Activated CD4-positive, alpha-beta T cell treated with anti-CD3 and anti-CD28 coated beads, Interleukin-2, amount 10 ng/mL, durations not matched to agents 7 days and 5 days (primary cell): ENCODE measurements at regions not wholly inside any gene's neighbourhood (a gene's known extent, or its start where the extent isn't known, plus 50 kb on each side); places are given as distances from the start of the nearest gene placed in this dataset.

Experiments
- CTCF ChIA-PET: fragments of 350-600 bp; sonication (Branson Sonifier 250); formaldehyde crosslinking; loops from one replicate; lab custom pipeline; 2021; ENCODE audit warnings: antibody characterized with exemption; lab: Charles Lee
- POLR2A ChIA-PET: fragments of 350-600 bp; sonication (Branson Sonifier 250); formaldehyde crosslinking; loops from one replicate; lab custom pipeline; 2021; ENCODE audit warnings: antibody characterized with exemption; lab: Charles Lee
- DNase-seq: peaks from one replicate; pipeline ENCODE4 v3.0.0-alpha.2; 2020
- H3K27ac Mint-ChIP-seq: one replicate; pipeline ENCODE4 v1.8.0; 2021; ENCODE audit warnings: mild to moderate bottlenecking, moderate library complexity, mixed read lengths
- H3K27me3 Mint-ChIP-seq: one replicate; pipeline ENCODE4 v1.8.0; 2021; ENCODE audit warnings: mixed read lengths
- H3K36me3 Mint-ChIP-seq: one replicate; pipeline ENCODE4 v1.8.0; 2021; ENCODE audit warnings: low read depth, mixed read lengths
- H3K4me1 Mint-ChIP-seq: one replicate; pipeline ENCODE4 v1.8.0; 2021; ENCODE audit warnings: mixed read lengths
- H3K4me3 Mint-ChIP-seq: one replicate; pipeline ENCODE4 v1.8.0; 2021; ENCODE audit warnings: mild to moderate bottlenecking, moderate library complexity, mixed read lengths
- H3K9me3 Mint-ChIP-seq: one replicate; pipeline ENCODE4 v1.8.0; 2021; ENCODE audit warnings: mixed read lengths

- H3K9me3 Mint-ChIP-seq = no peaks in the 10 kb centered on the region
- DNase-seq = no peak
- CTCF ChIA-PET = no interaction called here
- H3K27ac Mint-ChIP-seq = no peak overlapping the region
- POLR2A ChIA-PET = no interaction called here
- H3K27me3 Mint-ChIP-seq = no peaks in the 10 kb centered on the region
- H3K36me3 Mint-ChIP-seq = no peaks in the 10 kb centered on the region
- no peaks in the 10 kb centered on the region for H3K4me1 Mint-ChIP-seq
- no peak overlapping the region for H3K4me3 Mint-ChIP-seq
Measured at GRCh38 chr4:136246876-136247275, 1285.4 kb downstream of the PCDH18 start.

- POLR2A ChIA-PET = no interaction called here
- H3K27ac Mint-ChIP-seq = no peak overlapping the region
- no peaks in the 10 kb centered on the region for H3K9me3 Mint-ChIP-seq
- no peaks in the 10 kb centered on the region for H3K27me3 Mint-ChIP-seq
- no peak overlapping the region for H3K4me3 Mint-ChIP-seq
- CTCF ChIA-PET = no interaction called here
- DNase-seq = no peak
- H3K36me3 Mint-ChIP-seq = no peaks in the 10 kb centered on the region
- H3K4me1 Mint-ChIP-seq = no peaks in the 10 kb centered on the region
Measured at GRCh38 chr4:136241221-136241986, 1290.9 kb downstream of the PCDH18 start.

- no peaks in the 10 kb centered on the region for H3K27me3 Mint-ChIP-seq
- no peak overlapping the region for H3K27ac Mint-ChIP-seq
- CTCF ChIA-PET = no interaction called here
- DNase-seq = no peak
- no peaks in the 10 kb centered on the region for H3K36me3 Mint-ChIP-seq
- POLR2A ChIA-PET = no interaction called here
- no peaks in the 10 kb centered on the region for H3K9me3 Mint-ChIP-seq
- H3K4me3 Mint-ChIP-seq = no peak overlapping the region
- H3K4me1 Mint-ChIP-seq = no peaks in the 10 kb centered on the region
Measured at GRCh38 chr4:136227315-136227714, 1305.0 kb downstream of the PCDH18 start.

GRCh38 chr4:136219592-136220125 lies 1312.6 kb downstream of the PCDH18 start:
- CTCF ChIA-PET = no interaction called here

GRCh38 chr4:136203199-136203598 lies 1329.1 kb downstream of the PCDH18 start:
- no peak for DNase-seq
- no peaks in the 10 kb centered on the region for H3K4me1 Mint-ChIP-seq
- POLR2A ChIA-PET = no interaction called here
- H3K27me3 Mint-ChIP-seq = no peaks in the 10 kb centered on the region
- no peaks in the 10 kb centered on the region for H3K36me3 Mint-ChIP-seq
- H3K27ac Mint-ChIP-seq = no peak overlapping the region
- CTCF ChIA-PET = no interaction called here
- H3K4me3 Mint-ChIP-seq = no peak overlapping the region
- H3K9me3 Mint-ChIP-seq = no peaks in the 10 kb centered on the region

More at GRCh38 chr4:136219592-136220125, 1312.6 kb downstream of the PCDH18 start:
- Mint-ChIP-seq H3K4me1 (no peaks in the 10 kb centered on the region), H3K36me3 (no peaks in the 10 kb centered on the region), H3K9me3 (no peaks in the 10 kb centered on the region), H3K27ac (no peak overlapping the region), H3K27me3 (no peaks in the 10 kb centered on the region), H3K4me3 (no peak overlapping the region)
- POLR2A ChIA-PET = no interaction called here
- DNase-seq = no peak

- no peaks in the 10 kb centered on the region for H3K4me1 Mint-ChIP-seq
- no peak for DNase-seq
- POLR2A ChIA-PET = no interaction called here
- no peak overlapping the region for H3K4me3 Mint-ChIP-seq
- CTCF ChIA-PET = no interaction called here
- H3K36me3 Mint-ChIP-seq = no peaks in the 10 kb centered on the region
- H3K9me3 Mint-ChIP-seq = no peaks in the 10 kb centered on the region
- H3K27ac Mint-ChIP-seq = no peak overlapping the region
- H3K27me3 Mint-ChIP-seq = no peaks in the 10 kb centered on the region
Measured at GRCh38 chr4:136198358-136198757, 1333.9 kb downstream of the PCDH18 start.

GRCh38 chr4:136194962-136195361 lies 1337.3 kb downstream of the PCDH18 start:
- Mint-ChIP-seq H3K27me3 (no peaks in the 10 kb centered on the region), H3K4me1 (no peaks in the 10 kb centered on the region), H3K4me3 (no peak overlapping the region), H3K36me3 (no peaks in the 10 kb centered on the region), H3K9me3 (no peaks in the 10 kb centered on the region), H3K27ac (no peak overlapping the region)
- no peak for DNase-seq
- ChIA-PET POLR2A (no interaction called here), CTCF (no interaction called here)

- H3K27me3 Mint-ChIP-seq = no peaks in the 10 kb centered on the region
- ChIA-PET CTCF (no interaction called here), POLR2A (no interaction called here)
- no peak overlapping the region for H3K27ac Mint-ChIP-seq
- H3K36me3 Mint-ChIP-seq = no peaks in the 10 kb centered on the region
- no peak for DNase-seq
- H3K4me1 Mint-ChIP-seq = no peaks in the 10 kb centered on the region
- no peak overlapping the region for H3K4me3 Mint-ChIP-seq
- peaks cover 2% of the 10 kb centered on the region for H3K9me3 Mint-ChIP-seq
Measured at GRCh38 chr4:136186650-136187049, 1345.6 kb downstream of the PCDH18 start.

GRCh38 chr4:136183513-136183912 lies 1348.8 kb downstream of the PCDH18 start:
- ChIA-PET POLR2A (no interaction called here), CTCF (no interaction called here)
- Mint-ChIP-seq H3K36me3 (no peaks in the 10 kb centered on the region), H3K4me3 (no peak overlapping the region), H3K27me3 (no peaks in the 10 kb centered on the region), H3K4me1 (no peaks in the 10 kb centered on the region), H3K27ac (no peak overlapping the region), H3K9me3 (peaks cover 3% of the 10 kb centered on the region)
- DNase-seq = no peak

- Mint-ChIP-seq H3K36me3 (no peaks in the 10 kb centered on the region), H3K27ac (no peak overlapping the region), H3K4me1 (no peaks in the 10 kb centered on the region), H3K4me3 (no peak overlapping the region), H3K27me3 (no peaks in the 10 kb centered on the region), H3K9me3 (no peaks in the 10 kb centered on the region)
- ChIA-PET POLR2A (no interaction called here), CTCF (no interaction called here)
- no peak for DNase-seq
Measured at GRCh38 chr4:136156947-136157346, 1375.3 kb downstream of the PCDH18 start.

GRCh38 chr4:136150046-136150445 lies 1382.2 kb downstream of the PCDH18 start:
- CTCF ChIA-PET = no interaction called here
- H3K27ac Mint-ChIP-seq = no peak overlapping the region
- POLR2A ChIA-PET = no interaction called here
- H3K36me3 Mint-ChIP-seq = no peaks in the 10 kb centered on the region
- no peaks in the 10 kb centered on the region for H3K4me1 Mint-ChIP-seq
- H3K4me3 Mint-ChIP-seq = no peak overlapping the region
- peaks cover 3% of the 10 kb centered on the region for H3K9me3 Mint-ChIP-seq
- H3K27me3 Mint-ChIP-seq = no peaks in the 10 kb centered on the region
- no peak for DNase-seq

GRCh38 chr4:136136601-136137000 lies 1395.7 kb downstream of the PCDH18 start:
- Mint-ChIP-seq H3K4me1 (no peaks in the 10 kb centered on the region), H3K9me3 (no peaks in the 10 kb centered on the region), H3K27ac (no peak overlapping the region), H3K27me3 (no peaks in the 10 kb centered on the region), H3K4me3 (no peak overlapping the region), H3K36me3 (no peaks in the 10 kb centered on the region)
- CTCF ChIA-PET = no interaction called here
- no peak for DNase-seq
- POLR2A ChIA-PET = no interaction called here

- no peaks in the 10 kb centered on the region for H3K4me1 Mint-ChIP-seq
- no peak overlapping the region for H3K27ac Mint-ChIP-seq
- no peaks in the 10 kb centered on the region for H3K36me3 Mint-ChIP-seq
- no peak overlapping the region for H3K4me3 Mint-ChIP-seq
- ChIA-PET CTCF (no interaction called here), POLR2A (no interaction called here)
- H3K27me3 Mint-ChIP-seq = no peaks in the 10 kb centered on the region
- no peaks in the 10 kb centered on the region for H3K9me3 Mint-ChIP-seq
- DNase-seq = no peak
Measured at GRCh38 chr4:136124251-136124745, 1408.0 kb downstream of the PCDH18 start.

- H3K4me1 Mint-ChIP-seq = no peaks in the 10 kb centered on the region
- H3K36me3 Mint-ChIP-seq = no peaks in the 10 kb centered on the region
- DNase-seq = no peak
- no peaks in the 10 kb centered on the region for H3K9me3 Mint-ChIP-seq
- H3K4me3 Mint-ChIP-seq = no peak overlapping the region
- no peak overlapping the region for H3K27ac Mint-ChIP-seq
- H3K27me3 Mint-ChIP-seq = no peaks in the 10 kb centered on the region
- ChIA-PET CTCF (no interaction called here), POLR2A (no interaction called here)
Measured at GRCh38 chr4:136121426-136121825, 1410.9 kb downstream of the PCDH18 start.
